ENCODE measurements at regions not wholly inside any gene's neighbourhood (a gene's known extent, or its start where the extent isn't known, plus 50 kb on each side); places are given as distances from the start of the nearest gene placed in this dataset.
"Not testable (repeated sequence)": the region's sequence is repeated elsewhere in the genome, so short reads cannot be mapped to it uniquely, and the experiment has no call there.

GRCh38 chr22:23437779-23438178, 142.3 kb downstream of the IGLL1 start:
- Histone ChIP-seq H2AK5ac (ENCODE audit: low read depth, low read length) (no peak overlapping the region), H3K27ac (ENCODE audit: low read depth, low read length) (no peak overlapping the region)

DNA sequence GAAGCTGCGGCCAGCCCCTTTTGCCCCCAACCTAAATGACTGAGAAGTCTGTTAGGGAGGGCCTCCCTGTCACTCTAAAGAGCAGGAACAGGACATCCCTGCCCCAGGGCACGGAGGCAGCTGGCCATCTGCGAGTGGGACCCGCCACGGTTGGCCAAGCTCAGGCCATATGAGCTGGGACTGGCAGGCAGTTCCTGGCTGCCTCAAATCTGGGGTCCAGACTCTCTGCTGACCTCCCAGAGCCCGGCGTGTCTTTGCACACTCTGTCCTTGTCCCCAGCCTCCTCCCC, 143.0 kb downstream of the IGLL1 start:
- 92% methylated on average over 4 of the region's 7 CpGs; no CpG with 5 or more reads in 1 of the 2 experiments for WGBS, 2 experiments (ENCODE audit: extremely low coverage in 1 of 2, insufficient coverage in 1 of 2, insufficient read length in 1 of 2, insufficient replicate concordance in 2 of 2, low coverage in 1 of 2, low lambda C conversion rate in 2 of 2, missing lambda C conversion rate in 1 of 2)

More at GRCh38 chr22:23437779-23438178, 142.3 kb downstream of the IGLL1 start:
- CTCF ChIA-PET (ENCODE audit: partially characterized antibody) = interaction anchor here (1.0 kb wide), 1 partner anchor 96 kb away, joined by 3 read pairs; no protein-coding TSS in a partner anchor
- Histone ChIP-seq H3K56ac (replicated peaks; ENCODE audit: insufficient read length, low read depth, low read length) (no peak overlapping the region), H3K9ac (replicated peaks in 1 of 4; ENCODE audit: extremely low read depth in 1 of 4, low read depth in 3 of 4, low read length in 3 of 4) (no peak overlapping the region), H3K79me1 (ENCODE audit: low read depth, low read length) (no peaks in the 10 kb centered on the region), H3K4me3 (ENCODE audit: extremely low read depth in 1 of 4, insufficient read depth in 2 of 4, low read depth in 3 of 4, low read length in 4 of 4) (no peak overlapping the region), H3K36me3 (ENCODE audit: control insufficient read depth in 2 of 4, insufficient read depth in 4 of 4, low read length in 3 of 4) (no peaks in the 10 kb centered on the region), H2BK12ac (ENCODE audit: low read depth, low read length) (no peak overlapping the region), H3K4me1 (replicated peaks in 1 of 4; ENCODE audit: control insufficient read depth in 3 of 4, insufficient read depth in 4 of 4, low read length in 3 of 4) (peaks cover 0 to 3% (median 1%) of the 10 kb centered on the region in 4 experiments; a peak in 3 of 7 replicates), H2AFZ (ENCODE audit: low read length) (no peak overlapping the region), H4K91ac (replicated peaks; ENCODE audit: insufficient read length, low read length) (no peak overlapping the region), H4K20me1 (replicated peaks in 1 of 2; ENCODE audit: control insufficient read depth in 1 of 2, insufficient read depth in 2 of 2, low read length in 2 of 2) (no peaks in the 10 kb centered on the region), H2BK5ac (ENCODE audit: low read depth, low read length) (no peak overlapping the region), H4K5ac (ENCODE audit: insufficient read length, low read depth, low read length) (no peak overlapping the region), H3K9me3 (ENCODE audit: insufficient read depth in 2 of 2, low read depth in 1 of 2, low read length in 1 of 2) (no peaks in the 10 kb centered on the region), H4K8ac (ENCODE audit: extremely low read depth, insufficient read depth, low read length) (no peak overlapping the region), H3K4ac (replicated peaks; ENCODE audit: insufficient read length, low read depth, low read length) (no peak overlapping the region), H3K23ac (ENCODE audit: insufficient read length) (no peak overlapping the region), H3K79me2 (ENCODE audit: control insufficient read depth in 1 of 2, insufficient read depth in 2 of 2, low read length in 2 of 2) (no peaks in the 10 kb centered on the region), H2BK20ac (ENCODE audit: low read length) (no peak overlapping the region), H3K14ac (ENCODE audit: insufficient read length) (no peak overlapping the region), H2BK120ac (replicated peaks; ENCODE audit: low read depth, low read length) (no peak overlapping the region), H3K23me2 (ENCODE audit: low read depth, low read length) (no peaks in the 10 kb centered on the region), H3K27me3 (replicated peaks in 1 of 4; ENCODE audit: control insufficient read depth in 3 of 4, extremely low read depth in 1 of 4, insufficient read depth in 3 of 4, low read length in 3 of 4) (peaks cover 0 to 3% (median 0%) of the 10 kb centered on the region in 4 experiments; a peak in 3 of 7 replicates), H3K4me2 (ENCODE audit: insufficient read depth in 1 of 2, low read depth in 2 of 2, low read length in 2 of 2) (no peak overlapping the region), H3K18ac (ENCODE audit: extremely low read depth, low read length) (no peak overlapping the region), H2BK15ac (ENCODE audit: low read length) (no peak overlapping the region)
- DNase-seq (ENCODE audit: low read depth in 1 of 2, low spot score in 2 of 2) = peak in 1 of 2 experiments; percentile 34
- FAIRE-seq = no peak
- TF ChIP-seq RFX5 (IDR thresholded peaks at IDR 0.05; ENCODE audit: borderline replicate concordance, low read depth, low read length) = no peak
- POLR2A ChIA-PET (ENCODE audit: partially characterized antibody) = no interaction called here
- WGBS, 2 experiments (ENCODE audit: extremely low coverage in 1 of 2, insufficient coverage in 1 of 2, insufficient read length in 1 of 2, insufficient replicate concordance in 2 of 2, low coverage in 1 of 2, low lambda C conversion rate in 2 of 2, missing lambda C conversion rate in 1 of 2) = 86% methylated on average over 16 of the region's 16 CpGs; no CpG with 5 or more reads in 1 of the 2 experiments

More for the DNA sequence above, 143.0 kb downstream of the IGLL1 start:
- H2AK5ac ChIP-seq (ENCODE audit: low read depth, low read length); H3K23me2 ChIP-seq (ENCODE audit: low read depth, low read length); H3K18ac ChIP-seq (ENCODE audit: extremely low read depth, low read length); H3K36me3 ChIP-seq (ENCODE audit: control insufficient read depth in 2 of 4, insufficient read depth in 4 of 4, low read length in 3 of 4); H4K20me1 ChIP-seq (replicated peaks in 1 of 2; ENCODE audit: control insufficient read depth in 1 of 2, insufficient read depth in 2 of 2, low read length in 2 of 2); H2BK20ac ChIP-seq (ENCODE audit: low read length); H3K27me3 ChIP-seq (replicated peaks in 1 of 4; ENCODE audit: control insufficient read depth in 3 of 4, extremely low read depth in 1 of 4, insufficient read depth in 3 of 4, low read length in 3 of 4); H4K91ac ChIP-seq (replicated peaks; ENCODE audit: insufficient read length, low read length); H3K27ac ChIP-seq (ENCODE audit: low read depth, low read length); H4K5ac ChIP-seq (ENCODE audit: insufficient read length, low read depth, low read length); H2AFZ ChIP-seq (ENCODE audit: low read length); H3K4me2 ChIP-seq (ENCODE audit: insufficient read depth in 1 of 2, low read depth in 2 of 2, low read length in 2 of 2); H2BK15ac ChIP-seq (ENCODE audit: low read length); H3K4ac ChIP-seq (replicated peaks; ENCODE audit: insufficient read length, low read depth, low read length); H3K79me1 ChIP-seq (ENCODE audit: low read depth, low read length); H3K23ac ChIP-seq (ENCODE audit: insufficient read length); H3K4me1 ChIP-seq (replicated peaks in 1 of 4; ENCODE audit: control insufficient read depth in 3 of 4, insufficient read depth in 4 of 4, low read length in 3 of 4); H4K8ac ChIP-seq (ENCODE audit: extremely low read depth, insufficient read depth, low read length); CTCF ChIA-PET (ENCODE audit: partially characterized antibody); FAIRE-seq; H3K9ac ChIP-seq (replicated peaks in 1 of 4; ENCODE audit: extremely low read depth in 1 of 4, low read depth in 3 of 4, low read length in 3 of 4); H2BK12ac ChIP-seq (ENCODE audit: low read depth, low read length); H3K4me3 ChIP-seq (ENCODE audit: extremely low read depth in 1 of 4, insufficient read depth in 2 of 4, low read depth in 3 of 4, low read length in 4 of 4); H2BK5ac ChIP-seq (ENCODE audit: low read depth, low read length); POLR2A ChIA-PET (ENCODE audit: partially characterized antibody); H3K79me2 ChIP-seq (ENCODE audit: control insufficient read depth in 1 of 2, insufficient read depth in 2 of 2, low read length in 2 of 2); H3K14ac ChIP-seq (ENCODE audit: insufficient read length); H2BK120ac ChIP-seq (replicated peaks; ENCODE audit: low read depth, low read length); H3K56ac ChIP-seq (replicated peaks; ENCODE audit: insufficient read length, low read depth, low read length); H3K9me3 ChIP-seq (ENCODE audit: insufficient read depth in 2 of 2, low read depth in 1 of 2, low read length in 1 of 2): not testable (repeated sequence)
- peak in 1 of 2 experiments; percentile 38 for DNase-seq (ENCODE audit: low read depth in 1 of 2, low spot score in 2 of 2)

All from H1 (cell line).